ENCODE measurements at regions not wholly inside any gene's neighbourhood (a gene's known extent, or its start where the extent isn't known, plus 50 kb on each side); places are given as distances from the start of the nearest gene placed in this dataset.

DNA sequence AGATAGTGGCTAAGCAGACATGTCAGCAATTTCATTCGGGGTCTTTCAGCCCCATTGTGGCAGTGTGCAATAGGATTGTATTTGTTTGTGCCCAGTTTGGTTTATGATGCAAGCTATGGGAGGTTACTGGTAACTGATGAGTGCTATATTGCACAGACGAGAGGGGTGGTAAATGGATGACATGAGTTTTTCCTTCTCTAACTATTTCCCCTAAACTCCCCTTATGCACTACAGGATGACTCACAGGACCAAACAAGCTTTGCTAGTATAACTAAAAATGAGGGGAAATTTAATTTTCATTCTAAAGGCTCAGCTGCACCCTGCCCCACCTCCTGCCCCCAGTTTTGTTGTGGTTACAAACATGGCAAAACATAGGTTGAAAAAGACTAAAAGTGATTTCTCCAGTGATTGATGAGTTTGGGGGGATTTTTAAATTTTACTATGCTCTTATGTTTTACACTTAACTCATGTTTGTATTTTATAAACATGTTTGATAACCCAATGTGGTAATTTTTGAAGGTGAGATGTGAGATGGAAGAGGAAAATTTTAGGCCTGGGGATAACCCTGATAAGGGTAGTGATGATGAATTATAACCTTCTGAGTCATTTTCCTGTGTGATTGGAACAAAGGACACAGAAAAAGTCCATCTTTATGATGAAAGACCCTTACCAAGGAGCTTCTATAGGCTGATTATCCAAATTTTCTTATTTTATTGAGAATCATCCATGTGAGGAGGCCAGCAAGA is 60.8 kb upstream of the NAMPT start:
- no peak for TF ChIP-seq POLR2A (IDR thresholded peaks at IDR 0.05)
- TF ChIP-seq, protein P1, sequence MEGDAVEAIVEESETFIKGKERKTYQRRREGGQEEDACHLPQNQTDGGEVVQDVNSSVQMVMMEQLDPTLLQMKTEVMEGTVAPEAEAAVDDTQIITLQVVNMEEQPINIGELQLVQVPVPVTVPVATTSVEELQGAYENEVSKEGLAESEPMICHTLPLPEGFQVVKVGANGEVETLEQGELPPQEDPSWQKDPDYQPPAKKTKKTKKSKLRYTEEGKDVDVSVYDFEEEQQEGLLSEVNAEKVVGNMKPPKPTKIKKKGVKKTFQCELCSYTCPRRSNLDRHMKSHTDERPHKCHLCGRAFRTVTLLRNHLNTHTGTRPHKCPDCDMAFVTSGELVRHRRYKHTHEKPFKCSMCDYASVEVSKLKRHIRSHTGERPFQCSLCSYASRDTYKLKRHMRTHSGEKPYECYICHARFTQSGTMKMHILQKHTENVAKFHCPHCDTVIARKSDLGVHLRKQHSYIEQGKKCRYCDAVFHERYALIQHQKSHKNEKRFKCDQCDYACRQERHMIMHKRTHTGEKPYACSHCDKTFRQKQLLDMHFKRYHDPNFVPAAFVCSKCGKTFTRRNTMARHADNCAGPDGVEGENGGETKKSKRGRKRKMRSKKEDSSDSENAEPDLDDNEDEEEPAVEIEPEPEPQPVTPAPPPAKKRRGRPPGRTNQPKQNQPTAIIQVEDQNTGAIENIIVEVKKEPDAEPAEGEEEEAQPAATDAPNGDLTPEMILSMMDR (IDR thresholded peaks at IDR 0.05 in 8 of 11, conservative IDR thresholded peaks at IDR 0.05 in 3 of 11) = no peak

All from spleen (tissue), 7 donors.